SH-SY5Y (cell line): ENCODE measurements at regions not wholly inside any gene's neighbourhood (a gene's known extent, or its start where the extent isn't known, plus 50 kb on each side); places are given as distances from the start of the nearest gene placed in this dataset.

Experiments used
- GATA2 ChIP-seq: IDR thresholded peaks from 2 replicates; pipeline ENCODE4 v1.6.1; 2011; ENCODE audit warnings: mild to moderate bottlenecking, low read depth, low read length
- GATA3 ChIP-seq: IDR thresholded peaks from 2 replicates; pipeline ENCODE4 v1.6.1; 2011; ENCODE audit warnings: low read depth, mild to moderate bottlenecking, low read length, moderate library complexity

DNA sequence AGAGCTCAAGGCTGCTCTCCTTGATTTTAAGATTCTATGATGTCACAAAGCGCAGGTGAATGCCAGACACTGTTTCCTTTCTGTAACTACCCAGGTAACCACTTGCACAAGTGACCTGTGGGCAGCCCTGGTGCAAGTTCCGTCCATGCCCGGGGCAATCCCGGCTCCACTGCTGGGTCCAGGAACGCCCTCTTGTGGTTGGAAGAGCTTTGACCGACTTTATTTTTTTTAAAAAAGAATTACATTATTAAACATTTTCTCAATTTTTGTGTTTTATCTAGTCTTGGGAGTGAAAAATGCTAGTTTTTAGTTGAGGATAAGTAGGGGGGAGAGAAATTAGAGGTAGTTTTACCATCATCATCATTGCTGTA, 695.2 kb downstream of the QKI start:
- TF ChIP-seq GATA2, result no peak
- TF ChIP-seq GATA3, result no peak

GRCh38 chr6:164108869-164109769, 694.6 kb downstream of the QKI start:
- no peak for TF ChIP-seq GATA2
- TF ChIP-seq GATA3, result no peak

DNA sequence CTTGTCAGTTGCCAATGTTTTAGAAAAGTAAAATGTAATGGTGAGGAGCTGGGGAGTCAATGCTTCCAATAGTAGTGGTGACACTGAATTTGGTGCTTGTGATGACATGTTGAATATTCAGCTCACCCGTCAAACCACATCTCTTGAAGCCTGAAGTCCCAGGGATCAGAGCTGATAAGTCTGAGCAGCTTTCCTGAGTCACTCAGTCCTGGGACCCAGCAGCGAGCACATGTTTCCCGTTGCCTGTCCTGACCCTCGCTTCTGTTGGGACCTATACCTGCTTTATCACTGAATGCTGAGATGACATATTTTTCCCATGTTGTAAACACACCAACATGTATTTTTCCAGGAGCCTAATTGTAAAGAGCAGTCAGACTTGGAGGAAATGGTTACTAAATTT, 693.6 kb downstream of the QKI start:
- TF ChIP-seq GATA2, result no peak
- TF ChIP-seq GATA3, result no peak

GRCh38 chr6:164107297-164107995, 692.9 kb downstream of the QKI start:
- no peak for TF ChIP-seq GATA2
- TF ChIP-seq GATA3, result no peak

DNA sequence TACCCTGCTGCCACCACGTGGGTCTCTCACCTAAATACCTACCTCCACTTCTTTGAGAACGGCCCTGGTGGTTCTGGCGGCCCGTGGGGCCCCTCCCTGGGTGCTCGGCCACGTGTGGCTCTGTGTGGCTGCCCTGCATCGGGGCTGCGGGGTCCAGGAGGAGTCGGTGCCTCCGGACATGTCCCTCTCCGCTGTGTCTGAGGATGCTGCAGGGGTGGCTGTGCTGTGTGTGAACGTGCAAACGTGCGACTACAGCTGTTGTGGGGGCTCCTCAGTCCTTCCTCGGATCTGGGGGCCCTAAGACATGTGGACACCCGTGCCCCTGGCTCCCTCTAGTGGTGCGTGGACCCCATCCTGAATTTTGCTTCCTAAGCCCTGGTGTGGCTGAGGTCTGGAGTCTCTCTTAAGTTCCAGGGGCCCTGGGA, 691.8 kb downstream of the QKI start:
- TF ChIP-seq GATA3, result no peak
- no peak for TF ChIP-seq GATA2

DNA sequence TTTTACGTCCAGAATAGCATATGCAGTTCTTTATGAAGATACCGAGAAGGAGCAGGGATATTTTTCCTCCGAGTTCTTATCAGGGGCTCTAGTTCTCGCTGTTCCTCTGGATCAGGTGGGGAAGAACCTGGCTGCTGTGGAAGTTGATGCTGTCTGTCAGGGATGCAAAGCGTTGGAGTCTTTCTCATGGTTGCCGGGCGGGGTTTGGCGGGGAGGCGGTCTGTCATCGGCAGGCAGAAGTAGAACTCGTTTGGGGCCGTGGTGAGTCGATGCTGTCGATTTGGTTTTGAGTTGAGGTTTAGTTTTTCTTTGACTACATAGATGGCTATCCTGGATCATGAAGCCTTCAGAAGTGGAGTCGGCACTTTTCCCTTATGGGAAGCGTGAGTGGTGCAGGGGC, 691.2 kb downstream of the QKI start:
- TF ChIP-seq GATA3, result no peak
- TF ChIP-seq GATA2, result no peak

GRCh38 chr6:164104432-164104831, 689.9 kb downstream of the QKI start:
- TF ChIP-seq GATA2, result no peak
- no peak for TF ChIP-seq GATA3

- TF ChIP-seq GATA2 (no peak), GATA3 (no peak)
Observed at GRCh38 chr6:164102693-164103092, 688.2 kb downstream of the QKI start.

DNA sequence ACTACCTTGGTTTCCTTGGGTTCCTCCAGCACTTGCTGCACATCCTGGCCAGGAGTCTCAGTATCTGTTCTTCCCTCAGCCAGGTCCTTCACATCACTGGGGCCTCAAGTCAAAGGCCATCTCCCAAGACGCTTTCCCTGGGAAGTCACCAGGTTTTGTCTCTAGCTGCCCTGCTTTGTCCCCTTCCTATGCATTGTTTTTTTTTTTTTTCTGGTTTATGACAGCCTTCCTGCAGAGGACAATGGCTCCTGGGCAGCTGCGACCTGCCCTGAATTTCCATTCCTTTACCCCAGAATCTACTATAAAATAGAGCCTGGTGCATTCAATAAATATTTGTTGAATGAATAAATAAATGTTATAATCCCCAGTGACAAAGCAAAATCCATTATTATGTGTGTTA, 687.3 kb downstream of the QKI start:
- TF ChIP-seq GATA3 (no peak), GATA2 (no peak)

DNA sequence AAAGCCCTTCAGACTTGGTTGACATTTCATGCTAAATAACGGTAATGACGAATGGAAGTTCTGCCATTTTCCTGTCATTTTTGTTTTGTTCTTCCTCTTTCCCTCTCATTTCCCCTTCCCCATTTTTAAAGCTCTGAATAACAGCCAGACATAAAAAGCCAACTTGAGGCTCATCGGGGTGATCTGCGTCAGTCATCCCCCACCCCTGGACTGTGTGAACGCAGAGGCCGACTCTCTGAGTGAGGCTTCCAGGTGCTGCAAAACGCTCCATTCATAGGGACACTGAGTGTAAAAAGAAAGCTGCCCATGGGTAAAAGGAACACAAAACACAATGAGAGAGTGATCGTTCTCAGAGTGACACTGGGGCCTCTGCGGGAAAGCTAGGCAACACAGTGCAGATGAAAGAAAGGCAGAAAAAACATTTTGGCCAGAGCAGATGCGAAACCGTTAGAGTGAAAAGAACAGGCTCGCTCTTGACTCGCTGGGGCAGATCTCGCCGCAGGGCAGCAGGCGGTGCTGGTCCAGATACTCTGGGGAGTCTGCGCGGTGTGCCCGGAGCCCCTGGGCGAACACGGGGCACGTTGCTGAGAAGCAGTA, 684.8 kb downstream of the QKI start:
- TF ChIP-seq GATA3 (no peak), GATA2 (no peak)

- TF ChIP-seq GATA3, result no peak
- TF ChIP-seq GATA2, result no peak
Observed at GRCh38 chr6:164098857-164099267, 684.3 kb downstream of the QKI start.

GRCh38 chr6:164097551-164098398, 683.3 kb downstream of the QKI start:
- no peak for TF ChIP-seq GATA3
- no peak for TF ChIP-seq GATA2

DNA sequence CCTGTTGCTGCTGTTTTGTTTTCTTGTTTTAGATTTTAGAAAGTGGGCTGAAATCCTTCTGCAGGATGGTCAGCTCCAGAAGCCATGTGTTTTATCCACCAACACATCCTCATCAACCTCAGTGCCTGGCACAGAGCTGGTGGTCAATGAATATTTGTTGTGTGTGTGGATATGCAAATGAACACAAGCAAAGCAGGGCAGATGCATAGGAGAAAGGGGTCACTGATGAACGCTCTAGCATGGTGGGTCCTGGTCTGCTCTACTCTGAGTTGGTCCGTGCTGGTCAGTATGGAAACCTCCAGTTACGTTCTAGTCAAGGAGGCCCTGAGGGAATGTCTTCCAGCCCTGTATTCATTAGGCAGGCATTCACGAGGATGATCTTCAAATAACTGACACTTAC, 682.5 kb downstream of the QKI start:
- TF ChIP-seq GATA2, result no peak
- no peak for TF ChIP-seq GATA3

DNA sequence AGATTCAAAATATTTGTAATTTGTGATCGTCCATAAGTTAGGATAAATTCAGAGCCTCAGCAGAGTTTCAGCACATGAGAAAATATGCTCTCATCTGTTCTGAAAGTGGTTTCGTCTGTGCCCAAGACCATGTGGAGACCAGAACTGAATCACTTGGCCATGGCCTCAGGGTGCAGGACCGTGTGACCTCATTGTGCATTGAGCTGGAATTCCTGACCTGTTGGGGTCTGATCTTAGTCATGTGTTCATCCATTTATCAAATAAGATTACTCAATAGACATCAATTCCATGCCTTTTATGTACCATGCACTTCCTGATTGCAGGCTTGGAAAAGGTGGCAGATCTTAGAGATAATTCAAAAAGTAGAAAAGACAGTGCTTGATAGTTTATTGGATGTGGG, 680.5 kb downstream of the QKI start:
- TF ChIP-seq GATA3 (no peak), GATA2 (no peak)
